ENCODE measurements at regions not wholly inside any gene's neighbourhood (a gene's known extent, or its start where the extent isn't known, plus 50 kb on each side); places are given as distances from the start of the nearest gene placed in this dataset.

GRCh38 chr6:11339380-11339779 is 106.9 kb upstream of the NEDD9 start:
- no peak for DNase-seq
- Mint-ChIP-seq H3K9me3 (peaks cover 0 to 6% (median 0%) of the 10 kb centered on the region in 7 donors), H3K36me3 (peaks cover 51 to 55% of the 10 kb centered on the region in 2 donors), H3K4me3 (no peak overlapping the region), H3K27me3 (ENCODE audit: low read depth in 3 of 3) (no peaks in the 10 kb centered on the region), H3K27ac (no peak overlapping the region), H3K4me1 (peaks cover 26% of the 10 kb centered on the region)
- H2AFZ ChIP-seq (ENCODE audit: insufficient read depth, low read depth, low read length, poor library complexity, severe bottlenecking), result no peak overlapping the region
- peaks cover 7 to 20% of the 10 kb centered on the region in 2 donors for H3K36me3 ChIP-seq (replicated peaks in 1 of 2; ENCODE audit: control insufficient read depth in 1 of 2, insufficient read depth in 2 of 2, low read length in 2 of 2)
- no CpG with 5 or more reads among the region's 1 CpG for WGBS (ENCODE audit: insufficient coverage)
- peaks cover 19% of the 10 kb centered on the region for H3K79me2 ChIP-seq (ENCODE audit: insufficient read depth, low read length)
- H3K4me3 ChIP-seq (replicated peaks in 1 of 3; ENCODE audit: low read depth in 2 of 3, low read length in 3 of 3), result no peak overlapping the region
- intact Hi-C loops (cut with micrococcal nuclease), result no loop called here
- no peak overlapping the region for H3K4me2 ChIP-seq (replicated peaks; ENCODE audit: extremely low read depth, low read length, poor library complexity, severe bottlenecking)
- no peaks in the 10 kb centered on the region for H3K27me3 ChIP-seq (ENCODE audit: control insufficient read depth in 2 of 2, insufficient read depth in 2 of 2, low read length in 2 of 2)
- no peaks in the 10 kb centered on the region for H4K20me1 ChIP-seq (ENCODE audit: insufficient read depth, low read length)
- H3K9me3 ChIP-seq (replicated peaks in 1 of 2; ENCODE audit: control insufficient read depth in 1 of 2, insufficient read depth in 1 of 2, low read length in 2 of 2), result no peaks in the 10 kb centered on the region
- TF ChIP-seq CTCF (IDR thresholded peaks at IDR 0.05), result no peak
- no peak overlapping the region for H3K9ac ChIP-seq (ENCODE audit: insufficient read depth, low read length, poor library complexity, severe bottlenecking)
- no peak overlapping the region for H3K27ac ChIP-seq (ENCODE audit: low read depth in 1 of 2, low read length in 2 of 2)
- H3K4me1 ChIP-seq (ENCODE audit: control insufficient read depth in 1 of 2, insufficient read depth in 2 of 2, low read length in 2 of 2), result peaks cover 15 to 23% of the 10 kb centered on the region in 2 donors

DNA sequence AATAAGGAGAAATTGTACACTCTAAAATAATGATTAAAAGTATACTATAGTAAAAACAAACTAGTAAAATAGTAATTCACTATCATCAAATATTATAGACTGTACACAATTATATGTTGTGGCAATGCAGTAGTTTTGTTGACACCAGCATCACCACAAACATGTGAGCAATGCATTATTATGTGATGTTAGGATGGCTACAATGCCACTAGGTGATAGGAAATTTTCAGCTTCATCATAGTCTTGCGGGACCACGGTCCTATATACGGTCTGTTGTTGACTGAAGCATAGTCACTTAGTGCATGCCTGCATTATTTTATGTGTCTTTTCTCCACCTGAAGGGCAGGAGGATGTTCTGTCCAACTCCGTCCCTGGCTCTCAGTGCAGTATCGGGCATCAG is 104.8 kb upstream of the NEDD9 start:
- Mint-ChIP-seq H3K9me3 (peaks cover 0 to 8% (median 0%) of the 10 kb centered on the region in 7 donors), H3K36me3 (peaks cover 55 to 57% of the 10 kb centered on the region in 2 donors), H3K27ac (peak overlapping the region in 1 of 7 donors; percentile 15), H3K4me1 (peaks cover 33% of the 10 kb centered on the region), H3K27me3 (ENCODE audit: low read depth in 3 of 3) (no peaks in the 10 kb centered on the region), H3K4me3 (no peak overlapping the region)
- Histone ChIP-seq H4K20me1 (ENCODE audit: insufficient read depth, low read length) (no peaks in the 10 kb centered on the region), H3K9me3 (replicated peaks in 1 of 2; ENCODE audit: control insufficient read depth in 1 of 2, insufficient read depth in 1 of 2, low read length in 2 of 2) (no peaks in the 10 kb centered on the region), H2AFZ (ENCODE audit: insufficient read depth, low read depth, low read length, poor library complexity, severe bottlenecking) (no peak overlapping the region), H3K4me2 (replicated peaks; ENCODE audit: extremely low read depth, low read length, poor library complexity, severe bottlenecking) (no peak overlapping the region), H3K27me3 (ENCODE audit: control insufficient read depth in 2 of 2, insufficient read depth in 2 of 2, low read length in 2 of 2) (no peaks in the 10 kb centered on the region), H3K79me2 (ENCODE audit: insufficient read depth, low read length) (peaks cover 18% of the 10 kb centered on the region), H3K9ac (ENCODE audit: insufficient read depth, low read length, poor library complexity, severe bottlenecking) (no peak overlapping the region), H3K36me3 (replicated peaks in 1 of 2; ENCODE audit: control insufficient read depth in 1 of 2, insufficient read depth in 2 of 2, low read length in 2 of 2) (peaks cover 2 to 19% of the 10 kb centered on the region in 2 donors), H3K4me1 (ENCODE audit: control insufficient read depth in 1 of 2, insufficient read depth in 2 of 2, low read length in 2 of 2) (peaks cover 18 to 28% of the 10 kb centered on the region in 2 donors), H3K4me3 (replicated peaks in 1 of 3; ENCODE audit: low read depth in 2 of 3, low read length in 3 of 3) (no peak overlapping the region), H3K27ac (ENCODE audit: low read depth in 1 of 2, low read length in 2 of 2) (no peak overlapping the region)
- DNase-seq, result no peak
- WGBS (ENCODE audit: insufficient coverage), result 98% methylated on average over 4 of the region's 5 CpGs
- intact Hi-C loops (cut with micrococcal nuclease), result no loop called here
- no peak for TF ChIP-seq CTCF (IDR thresholded peaks at IDR 0.05)
